Vagina (tissue), 2 donors: ENCODE measurements at regions not wholly inside any gene's neighbourhood (a gene's known extent, or its start where the extent isn't known, plus 50 kb on each side); places are given as distances from the start of the nearest gene placed in this dataset.

Experiments
- POLR2AphosphoS5 ChIP-seq, 2 donors: sonication (generic); formaldehyde crosslinking; IDR thresholded peaks; one replicate each; pipeline ENCODE4 v1.9.0; 2017; ENCODE audit warnings: antibody characterized with exemption in 2 of 2, mild to moderate bottlenecking in 2 of 2, low read depth in 1 of 2; ENCODE audit not compliant: insufficient read depth in 1 of 2
- TF ChIP-seq, protein P1 (sequence below), 3 experiments: fragments of 450-650 bp in 2 of 3; fragments of 200-600 bp in 1 of 3; sonication (generic) in 1 of 3; IDR thresholded peaks; one replicate each; pipeline ENCODE4 v1.5.1; 2017 to 2019; ENCODE audit warnings: antibody characterized with exemption in 3 of 3, mild to moderate bottlenecking in 2 of 3, moderate library complexity in 2 of 3

DNA sequence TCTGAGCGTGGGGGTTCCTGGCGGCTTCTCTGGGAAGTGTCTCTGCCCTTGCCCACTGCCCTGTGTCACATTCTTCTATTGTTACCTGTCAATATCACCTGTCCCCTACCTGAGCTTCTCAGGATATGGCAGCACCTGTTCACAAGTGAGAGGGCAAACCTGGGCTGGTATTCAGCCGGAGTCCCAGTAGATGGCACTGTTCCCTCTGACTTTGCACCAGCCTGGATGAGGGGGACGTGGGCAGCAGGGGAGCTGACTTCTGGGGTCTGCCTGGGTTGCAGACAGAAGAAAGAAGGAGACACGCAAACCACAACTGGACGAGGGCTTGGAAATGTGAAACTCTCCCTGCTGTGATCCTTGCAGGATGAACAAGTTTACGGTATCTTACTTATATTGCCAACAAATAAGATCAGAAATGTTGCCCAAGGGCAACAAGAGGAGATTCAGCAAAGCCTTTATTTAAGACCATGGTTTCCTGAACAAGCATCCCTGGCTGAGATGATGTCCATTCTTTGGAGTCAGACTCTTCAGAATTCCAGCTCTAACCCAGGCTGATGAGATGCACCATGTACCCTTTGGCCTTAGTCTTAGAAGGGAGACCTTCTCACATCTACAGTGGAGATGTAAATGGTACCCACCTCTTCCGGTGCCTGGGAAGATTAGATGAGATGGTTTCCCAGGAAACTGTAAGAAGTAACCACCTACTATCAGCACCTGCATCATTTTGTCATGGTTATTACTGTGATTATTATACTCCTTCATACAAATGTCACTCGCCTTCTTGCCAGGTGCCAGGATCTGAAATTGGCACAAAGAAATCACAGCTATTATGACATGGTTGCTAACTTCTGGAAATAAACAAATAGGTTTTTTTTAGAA, 400.0 kb upstream of the CDH4 start:
- TF ChIP-seq, protein P1, sequence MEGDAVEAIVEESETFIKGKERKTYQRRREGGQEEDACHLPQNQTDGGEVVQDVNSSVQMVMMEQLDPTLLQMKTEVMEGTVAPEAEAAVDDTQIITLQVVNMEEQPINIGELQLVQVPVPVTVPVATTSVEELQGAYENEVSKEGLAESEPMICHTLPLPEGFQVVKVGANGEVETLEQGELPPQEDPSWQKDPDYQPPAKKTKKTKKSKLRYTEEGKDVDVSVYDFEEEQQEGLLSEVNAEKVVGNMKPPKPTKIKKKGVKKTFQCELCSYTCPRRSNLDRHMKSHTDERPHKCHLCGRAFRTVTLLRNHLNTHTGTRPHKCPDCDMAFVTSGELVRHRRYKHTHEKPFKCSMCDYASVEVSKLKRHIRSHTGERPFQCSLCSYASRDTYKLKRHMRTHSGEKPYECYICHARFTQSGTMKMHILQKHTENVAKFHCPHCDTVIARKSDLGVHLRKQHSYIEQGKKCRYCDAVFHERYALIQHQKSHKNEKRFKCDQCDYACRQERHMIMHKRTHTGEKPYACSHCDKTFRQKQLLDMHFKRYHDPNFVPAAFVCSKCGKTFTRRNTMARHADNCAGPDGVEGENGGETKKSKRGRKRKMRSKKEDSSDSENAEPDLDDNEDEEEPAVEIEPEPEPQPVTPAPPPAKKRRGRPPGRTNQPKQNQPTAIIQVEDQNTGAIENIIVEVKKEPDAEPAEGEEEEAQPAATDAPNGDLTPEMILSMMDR (IDR thresholded peaks at IDR 0.05), result no peak
- TF ChIP-seq POLR2AphosphoS5 (IDR thresholded peaks at IDR 0.05; ENCODE audit: insufficient read depth in 1 of 2, low read depth in 1 of 2), result no peak
